ENCODE measurements at regions not wholly inside any gene's neighbourhood (a gene's known extent, or its start where the extent isn't known, plus 50 kb on each side); places are given as distances from the start of the nearest gene placed in this dataset.

DNA sequence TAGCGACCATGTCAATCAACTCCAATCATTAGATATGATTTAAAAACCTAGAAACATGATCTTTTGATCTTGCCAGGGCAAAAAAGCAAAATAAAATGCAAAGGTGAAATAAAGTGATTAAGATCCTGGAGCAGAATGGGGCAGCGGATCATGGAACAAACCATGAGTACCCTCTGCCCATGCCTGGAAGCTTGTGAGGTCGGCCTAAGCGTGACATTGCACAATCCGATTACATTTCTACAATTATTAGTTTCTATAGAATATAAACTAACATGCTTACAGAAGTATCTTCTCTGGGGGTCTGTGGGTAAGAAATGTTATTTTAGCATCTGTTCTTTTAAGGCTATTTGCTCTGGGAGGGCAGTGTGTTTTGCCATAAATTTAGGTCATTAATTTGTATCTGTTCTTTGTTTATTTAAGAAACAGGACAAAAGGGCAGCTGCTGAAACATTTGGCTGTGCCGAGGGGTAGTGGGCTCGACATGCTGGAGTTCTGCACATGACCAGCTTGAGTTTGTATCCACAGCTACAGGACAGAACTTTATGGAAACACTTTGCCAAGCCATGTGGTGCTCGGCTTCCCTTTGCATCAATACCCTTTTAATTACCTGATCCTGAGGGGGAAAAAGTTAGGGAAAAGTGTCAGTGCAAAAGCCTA is 55.9 kb downstream of the ZBTB18 start:
- Histone ChIP-seq H4K8ac (ENCODE audit: low read depth, low read length) (no peak overlapping the region), H3K18ac (ENCODE audit: low read length) (no peak overlapping the region), H2AFZ (ENCODE audit: low read length) (peak overlapping the region; percentile 48), H3K79me1 (ENCODE audit: low read depth, low read length) (no peaks in the 10 kb centered on the region), H3K27me3 (ENCODE audit: control insufficient read depth in 3 of 3, insufficient read depth in 3 of 3, low read depth in 1 of 3, low read length in 3 of 3) (no peaks in the 10 kb centered on the region), H3K4me1 (ENCODE audit: control insufficient read depth in 2 of 2, insufficient read depth in 1 of 2, low read depth in 1 of 2, low read length in 2 of 2) (peaks cover 2 to 5% of the 10 kb centered on the region in 2 donors), H2BK12ac (ENCODE audit: low read length) (no peak overlapping the region), H3K27ac (replicated peaks; ENCODE audit: low read length) (no peak overlapping the region), H3K23ac (ENCODE audit: low read depth, low read length, poor library complexity) (no peak overlapping the region), H2AK5ac (ENCODE audit: low read depth, low read length) (no peak overlapping the region), H4K91ac (ENCODE audit: low read depth, low read length, poor library complexity) (no peak overlapping the region), H3K36me3 (replicated peaks in 1 of 2; ENCODE audit: control insufficient read depth in 2 of 2, insufficient read depth in 2 of 2, low read length in 2 of 2) (no peaks in the 10 kb centered on the region), H3K4ac (ENCODE audit: low read length) (no peak overlapping the region), H3K9ac (ENCODE audit: low read depth, low read length, poor library complexity) (no peak overlapping the region), H3K14ac (ENCODE audit: low read length) (no peak overlapping the region), H3K4me3 (ENCODE audit: low read length in 2 of 2) (no peak overlapping the region), H3K4me2 (ENCODE audit: insufficient read depth, low read length, poor library complexity, severe bottlenecking) (no peak overlapping the region), H3K9me3 (replicated peaks in 1 of 2; ENCODE audit: control insufficient read depth in 2 of 2, insufficient read depth in 1 of 2, low read depth in 1 of 2, low read length in 2 of 2) (no peaks in the 10 kb centered on the region), H2BK5ac (ENCODE audit: low read length) (no peak overlapping the region), H2BK15ac (ENCODE audit: low read length) (no peak overlapping the region), H2BK120ac (ENCODE audit: low read depth, low read length) (no peak overlapping the region)
- DNase-seq (ENCODE audit: low spot score), result no peak
- WGBS, 2 donors (ENCODE audit: extremely low coverage in 2 of 2, insufficient read length in 2 of 2, insufficient replicate concordance in 1 of 2), result no CpG with 5 or more reads among the region's 8 CpGs

DNA sequence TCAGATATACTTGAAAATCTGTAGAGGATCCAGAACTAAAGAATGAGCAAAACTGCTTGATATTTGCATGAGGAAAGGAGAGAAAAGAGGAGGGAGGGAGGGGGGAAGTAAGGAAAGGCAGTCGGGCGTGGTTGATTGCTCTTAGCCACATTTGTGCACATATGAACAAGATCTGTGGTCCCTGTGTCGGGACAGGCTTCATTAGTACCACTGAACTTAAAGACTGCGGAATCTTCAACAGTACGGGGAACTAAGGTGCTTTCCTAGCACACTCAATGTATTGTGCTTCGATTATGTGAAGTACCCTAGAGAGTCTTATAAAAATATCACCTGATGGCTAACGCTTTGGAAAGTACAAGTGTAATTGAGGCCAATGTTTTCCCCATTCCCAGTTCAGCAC is 59.9 kb downstream of the ZBTB18 start:
- Histone ChIP-seq H2BK120ac (ENCODE audit: low read depth, low read length) (no peak overlapping the region), H3K9ac (ENCODE audit: low read depth, low read length, poor library complexity) (no peak overlapping the region), H2BK5ac (ENCODE audit: low read length) (no peak overlapping the region), H3K14ac (ENCODE audit: low read length) (no peak overlapping the region), H3K4ac (ENCODE audit: low read length) (no peak overlapping the region), H2AK5ac (ENCODE audit: low read depth, low read length) (no peak overlapping the region), H3K4me2 (ENCODE audit: insufficient read depth, low read length, poor library complexity, severe bottlenecking) (no peak overlapping the region), H3K18ac (ENCODE audit: low read length) (no peak overlapping the region), H4K91ac (ENCODE audit: low read depth, low read length, poor library complexity) (no peak overlapping the region), H3K27me3 (ENCODE audit: control insufficient read depth in 3 of 3, insufficient read depth in 3 of 3, low read depth in 1 of 3, low read length in 3 of 3) (no peaks in the 10 kb centered on the region), H3K79me1 (ENCODE audit: low read depth, low read length) (no peaks in the 10 kb centered on the region), H2BK12ac (ENCODE audit: low read length) (no peak overlapping the region), H3K27ac (replicated peaks; ENCODE audit: low read length) (no peak overlapping the region), H3K4me3 (ENCODE audit: low read length in 2 of 2) (no peak overlapping the region), H3K9me3 (replicated peaks in 1 of 2; ENCODE audit: control insufficient read depth in 2 of 2, insufficient read depth in 1 of 2, low read depth in 1 of 2, low read length in 2 of 2) (no peaks in the 10 kb centered on the region), H2AFZ (ENCODE audit: low read length) (no peak overlapping the region), H3K4me1 (ENCODE audit: control insufficient read depth in 2 of 2, insufficient read depth in 1 of 2, low read depth in 1 of 2, low read length in 2 of 2) (peaks cover 2 to 5% of the 10 kb centered on the region in 2 donors), H4K8ac (ENCODE audit: low read depth, low read length) (no peak overlapping the region), H2BK15ac (ENCODE audit: low read length) (no peak overlapping the region), H3K23ac (ENCODE audit: low read depth, low read length, poor library complexity) (no peak overlapping the region), H3K36me3 (replicated peaks in 1 of 2; ENCODE audit: control insufficient read depth in 2 of 2, insufficient read depth in 2 of 2, low read length in 2 of 2) (no peaks in the 10 kb centered on the region)
- WGBS, 2 donors (ENCODE audit: extremely low coverage in 2 of 2, insufficient read length in 2 of 2, insufficient replicate concordance in 1 of 2), result no CpG with 5 or more reads among the region's 7 CpGs
- no peak for DNase-seq (ENCODE audit: low spot score)

DNA sequence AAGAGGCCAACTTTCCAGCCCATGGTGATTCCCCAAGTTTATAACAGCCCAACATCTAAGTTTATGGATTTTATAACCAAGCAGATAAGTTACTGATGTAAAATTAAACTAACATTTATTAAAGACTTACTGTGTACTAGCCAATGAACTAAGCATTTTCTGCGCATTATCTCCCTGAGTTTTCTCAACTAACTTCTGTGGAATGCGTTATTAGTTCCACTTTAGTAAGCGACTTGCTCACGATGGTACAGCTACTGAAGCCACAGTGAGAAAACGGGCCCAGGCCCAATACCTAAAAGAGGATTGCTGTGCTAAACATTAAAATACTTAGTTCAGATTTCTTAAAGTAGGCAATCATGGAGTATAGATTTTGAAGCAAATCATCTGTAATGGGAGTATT is 61.0 kb downstream of the ZBTB18 start:
- Histone ChIP-seq H2AFZ (ENCODE audit: low read length) (no peak overlapping the region), H3K14ac (ENCODE audit: low read length) (no peak overlapping the region), H3K9ac (ENCODE audit: low read depth, low read length, poor library complexity) (no peak overlapping the region), H2BK120ac (ENCODE audit: low read depth, low read length) (no peak overlapping the region), H4K91ac (ENCODE audit: low read depth, low read length, poor library complexity) (no peak overlapping the region), H3K36me3 (replicated peaks in 1 of 2; ENCODE audit: control insufficient read depth in 2 of 2, insufficient read depth in 2 of 2, low read length in 2 of 2) (no peaks in the 10 kb centered on the region), H4K8ac (ENCODE audit: low read depth, low read length) (no peak overlapping the region), H2BK5ac (ENCODE audit: low read length) (no peak overlapping the region), H3K18ac (ENCODE audit: low read length) (no peak overlapping the region), H3K4ac (ENCODE audit: low read length) (no peak overlapping the region), H3K4me1 (ENCODE audit: control insufficient read depth in 2 of 2, insufficient read depth in 1 of 2, low read depth in 1 of 2, low read length in 2 of 2) (peaks cover 2 to 5% of the 10 kb centered on the region in 2 donors), H3K27ac (replicated peaks; ENCODE audit: low read length) (no peak overlapping the region), H3K23ac (ENCODE audit: low read depth, low read length, poor library complexity) (no peak overlapping the region), H2BK12ac (ENCODE audit: low read length) (no peak overlapping the region), H3K79me1 (ENCODE audit: low read depth, low read length) (no peaks in the 10 kb centered on the region), H3K4me2 (ENCODE audit: insufficient read depth, low read length, poor library complexity, severe bottlenecking) (no peak overlapping the region), H2AK5ac (ENCODE audit: low read depth, low read length) (no peak overlapping the region), H2BK15ac (ENCODE audit: low read length) (no peak overlapping the region), H3K27me3 (ENCODE audit: control insufficient read depth in 3 of 3, insufficient read depth in 3 of 3, low read depth in 1 of 3, low read length in 3 of 3) (no peaks in the 10 kb centered on the region), H3K9me3 (replicated peaks in 1 of 2; ENCODE audit: control insufficient read depth in 2 of 2, insufficient read depth in 1 of 2, low read depth in 1 of 2, low read length in 2 of 2) (peaks cover 2 to 7% of the 10 kb centered on the region in 2 donors), H3K4me3 (ENCODE audit: low read length in 2 of 2) (no peak overlapping the region)
- DNase-seq (ENCODE audit: low spot score), result no peak
- no CpG with 5 or more reads among the region's 5 CpGs for WGBS, 2 donors (ENCODE audit: extremely low coverage in 2 of 2, insufficient read length in 2 of 2, insufficient replicate concordance in 1 of 2)

DNA sequence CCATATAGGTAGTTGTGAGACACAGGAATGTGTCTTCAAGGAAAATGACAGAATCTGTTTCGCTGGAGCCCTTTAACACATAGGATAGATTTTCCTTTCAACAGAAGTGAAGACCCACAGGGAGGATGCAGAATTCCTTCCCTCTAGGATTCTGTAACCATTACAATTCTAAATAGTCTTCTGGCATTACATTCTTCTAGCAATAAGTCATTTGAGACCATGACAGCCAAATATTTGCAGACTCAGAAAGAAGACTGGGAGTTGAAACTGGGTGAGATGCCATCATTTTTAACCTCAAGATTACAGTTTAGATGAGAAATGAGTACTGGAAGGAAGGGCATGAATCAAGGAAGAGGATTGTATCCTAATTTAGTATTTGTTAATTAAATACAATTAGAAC is 61.6 kb downstream of the ZBTB18 start:
- no peak overlapping the region for H3K9ac ChIP-seq (ENCODE audit: low read depth, low read length, poor library complexity)
- no peak overlapping the region for H3K4me2 ChIP-seq (ENCODE audit: insufficient read depth, low read length, poor library complexity, severe bottlenecking)
- H2BK12ac ChIP-seq (ENCODE audit: low read length), result no peak overlapping the region
- no peak overlapping the region for H4K8ac ChIP-seq (ENCODE audit: low read depth, low read length)
- H3K23ac ChIP-seq (ENCODE audit: low read depth, low read length, poor library complexity), result no peak overlapping the region
- no peaks in the 10 kb centered on the region for H3K36me3 ChIP-seq (replicated peaks in 1 of 2; ENCODE audit: control insufficient read depth in 2 of 2, insufficient read depth in 2 of 2, low read length in 2 of 2)
- H2AK5ac ChIP-seq (ENCODE audit: low read depth, low read length), result no peak overlapping the region
- no peak overlapping the region for H4K91ac ChIP-seq (ENCODE audit: low read depth, low read length, poor library complexity)
- no peak overlapping the region for H3K4ac ChIP-seq (ENCODE audit: low read length)
- H2BK15ac ChIP-seq (ENCODE audit: low read length), result no peak overlapping the region
- WGBS, 2 donors (ENCODE audit: extremely low coverage in 2 of 2, insufficient read length in 2 of 2, insufficient replicate concordance in 1 of 2), result no CpG with 5 or more reads among the region's 1 CpG
- H3K9me3 ChIP-seq (replicated peaks in 1 of 2; ENCODE audit: control insufficient read depth in 2 of 2, insufficient read depth in 1 of 2, low read depth in 1 of 2, low read length in 2 of 2), result peaks cover 2 to 7% of the 10 kb centered on the region in 2 donors
- H3K79me1 ChIP-seq (ENCODE audit: low read depth, low read length), result no peaks in the 10 kb centered on the region
- H3K18ac ChIP-seq (ENCODE audit: low read length), result no peak overlapping the region
- no peak overlapping the region for H2BK5ac ChIP-seq (ENCODE audit: low read length)
- H3K27me3 ChIP-seq (ENCODE audit: control insufficient read depth in 3 of 3, insufficient read depth in 3 of 3, low read depth in 1 of 3, low read length in 3 of 3), result no peaks in the 10 kb centered on the region
- DNase-seq (ENCODE audit: low spot score), result no peak
- H3K4me3 ChIP-seq (ENCODE audit: low read length in 2 of 2), result no peak overlapping the region
- no peak overlapping the region for H2BK120ac ChIP-seq (ENCODE audit: low read depth, low read length)
- H3K27ac ChIP-seq (replicated peaks; ENCODE audit: low read length), result no peak overlapping the region
- H3K14ac ChIP-seq (ENCODE audit: low read length), result no peak overlapping the region
- H3K4me1 ChIP-seq (ENCODE audit: control insufficient read depth in 2 of 2, insufficient read depth in 1 of 2, low read depth in 1 of 2, low read length in 2 of 2), result peaks cover 0 to 8% of the 10 kb centered on the region in 2 donors
- no peak overlapping the region for H2AFZ ChIP-seq (ENCODE audit: low read length)
